ENCODE measurements at regions not wholly inside any gene's neighbourhood (a gene's known extent, or its start where the extent isn't known, plus 50 kb on each side); places are given as distances from the start of the nearest gene placed in this dataset.

GRCh38 chr3:29137601-29138000 is 143.3 kb upstream of the RBMS3 start:
- TF ChIP-seq, protein P1, sequence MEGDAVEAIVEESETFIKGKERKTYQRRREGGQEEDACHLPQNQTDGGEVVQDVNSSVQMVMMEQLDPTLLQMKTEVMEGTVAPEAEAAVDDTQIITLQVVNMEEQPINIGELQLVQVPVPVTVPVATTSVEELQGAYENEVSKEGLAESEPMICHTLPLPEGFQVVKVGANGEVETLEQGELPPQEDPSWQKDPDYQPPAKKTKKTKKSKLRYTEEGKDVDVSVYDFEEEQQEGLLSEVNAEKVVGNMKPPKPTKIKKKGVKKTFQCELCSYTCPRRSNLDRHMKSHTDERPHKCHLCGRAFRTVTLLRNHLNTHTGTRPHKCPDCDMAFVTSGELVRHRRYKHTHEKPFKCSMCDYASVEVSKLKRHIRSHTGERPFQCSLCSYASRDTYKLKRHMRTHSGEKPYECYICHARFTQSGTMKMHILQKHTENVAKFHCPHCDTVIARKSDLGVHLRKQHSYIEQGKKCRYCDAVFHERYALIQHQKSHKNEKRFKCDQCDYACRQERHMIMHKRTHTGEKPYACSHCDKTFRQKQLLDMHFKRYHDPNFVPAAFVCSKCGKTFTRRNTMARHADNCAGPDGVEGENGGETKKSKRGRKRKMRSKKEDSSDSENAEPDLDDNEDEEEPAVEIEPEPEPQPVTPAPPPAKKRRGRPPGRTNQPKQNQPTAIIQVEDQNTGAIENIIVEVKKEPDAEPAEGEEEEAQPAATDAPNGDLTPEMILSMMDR (IDR thresholded peaks at IDR 0.05), result no peak
- TF ChIP-seq POLR2AphosphoS5 (IDR thresholded peaks at IDR 0.05), result no peak
